ENCODE measurements at regions not wholly inside any gene's neighbourhood (a gene's known extent, or its start where the extent isn't known, plus 50 kb on each side); places are given as distances from the start of the nearest gene placed in this dataset.

- no peak overlapping the region for H2BK5ac ChIP-seq (ENCODE audit: insufficient read length, low read length)
- no peak overlapping the region for H2AFZ ChIP-seq (ENCODE audit: low read length)
- no peak overlapping the region for H3K23ac ChIP-seq (ENCODE audit: insufficient read length, low read depth, low read length)
- no peak overlapping the region for H3K18ac ChIP-seq (ENCODE audit: insufficient read length, low read depth, low read length)
- H3K9ac ChIP-seq (ENCODE audit: extremely low read depth, insufficient read length, low read length) = no peak overlapping the region
- H3K4me2 ChIP-seq (ENCODE audit: insufficient read depth, insufficient read length, low read length) = no peak overlapping the region
- Mint-ChIP-seq H3K27me3 (ENCODE audit: low read depth) (peaks cover 33% of the 10 kb centered on the region), H3K9me3 (no peaks in the 10 kb centered on the region; a peak in 1 of 5 replicates), H3K36me3 (ENCODE audit: insufficient read depth in 1 of 3, low read depth in 3 of 3) (no peaks in the 10 kb centered on the region), H3K4me1 (peaks cover 35 to 43% of the 10 kb centered on the region in 2 experiments), H3K4me3 (0 out of 5 replicates have a peak overlapping the region, but pooled peaks of 1 of the 2 experiments have one; percentile 17), H3K27ac (peak overlapping the region in 1 of 3 experiments; percentile 90; a peak in 1 of 7 replicates)
- no peak overlapping the region for H2BK20ac ChIP-seq (ENCODE audit: low read depth, low read length, poor library complexity, severe bottlenecking)
- no CpG with 5 or more reads among the region's 2 CpGs for WGBS (ENCODE audit: extremely low coverage, insufficient read length, low lambda C conversion rate)
- H2BK12ac ChIP-seq (ENCODE audit: insufficient read length, low read depth, low read length) = no peak overlapping the region
- H4K20me1 ChIP-seq (ENCODE audit: control insufficient read depth, insufficient read depth, insufficient read length) = no peaks in the 10 kb centered on the region
- no peaks in the 10 kb centered on the region for H3K4me1 ChIP-seq (ENCODE audit: insufficient read depth, low read length)
- peaks cover 3% of the 10 kb centered on the region; the same call in 1 of the 2 replicates for H3K27me3 ChIP-seq (ENCODE audit: insufficient read depth, low read length)
- no peak for TF ChIP-seq CTCF (conservative IDR thresholded peaks at IDR 0.05)
- H2BK15ac ChIP-seq (ENCODE audit: low read depth, low read length) = no peak overlapping the region
- H2BK120ac ChIP-seq (ENCODE audit: low read depth, low read length, poor library complexity, severe bottlenecking) = no peak overlapping the region
- H3K23me2 ChIP-seq (ENCODE audit: insufficient read length, low read depth, low read length, poor library complexity, severe bottlenecking) = no peaks in the 10 kb centered on the region
- H2AK5ac ChIP-seq (ENCODE audit: insufficient read length, low read length) = no peak overlapping the region
- H4K8ac ChIP-seq (replicated peaks; ENCODE audit: insufficient read length, low read depth, low read length) = no peak overlapping the region
- H3K4ac ChIP-seq (ENCODE audit: low read depth, low read length) = no peak overlapping the region
- no peak overlapping the region for H3K27ac ChIP-seq (ENCODE audit: insufficient read length, low read depth, low read length)
- H3K9me3 ChIP-seq (ENCODE audit: control insufficient read depth, low read depth, low read length) = no peaks in the 10 kb centered on the region
- DNase-seq = no peak
- no peaks in the 10 kb centered on the region for H3K79me1 ChIP-seq (ENCODE audit: insufficient read depth, low read depth, low read length, poor library complexity, severe bottlenecking)
- H4K5ac ChIP-seq (ENCODE audit: insufficient read length, low read depth, low read length) = no peak overlapping the region
- no peak overlapping the region for H3T11ph ChIP-seq (ENCODE audit: low read length)
- H3K79me2 ChIP-seq (ENCODE audit: insufficient read depth, low read length) = no peaks in the 10 kb centered on the region
- H3K14ac ChIP-seq (ENCODE audit: insufficient read depth, low read length) = no peak overlapping the region
- H4K91ac ChIP-seq (ENCODE audit: insufficient read length, low read depth, low read length) = no peak overlapping the region
- H3K56ac ChIP-seq (ENCODE audit: insufficient read length, low read depth, low read length) = no peak overlapping the region
Measured at GRCh38 chr7:136399385-136399784, 422.2 kb upstream of the MTPN start.
